SU-DHL-6 (cell line): ENCODE measurements at regions not wholly inside any gene's neighbourhood (a gene's known extent, or its start where the extent isn't known, plus 50 kb on each side); places are given as distances from the start of the nearest gene placed in this dataset.

Experiments used
- CTCF ChIP-seq: fragments of 200-600 bp; sonication (generic); IDR thresholded peaks from one replicate; pipeline ENCODE4 v1.5.1; 2017; ENCODE audit warnings: antibody characterized with exemption, mild to moderate bottlenecking, low read length, moderate library complexity; ENCODE audit not compliant: insufficient read depth, poor library complexity, severe bottlenecking
- EZH2phosphoT487 ChIP-seq: fragments of 200-600 bp; sonication (generic), shearing (Covaris generic); conservative IDR thresholded peaks from 2 replicates; pipeline ENCODE4 v1.6.1; 2018; ENCODE audit warnings: mild to moderate bottlenecking, antibody characterized with exemption, low read length, moderate library complexity, mixed read lengths

GRCh38 chr1:173410794-173411236 lies 66.3 kb upstream of the PRDX6 start:
- TF ChIP-seq CTCF = no peak
- no peak for TF ChIP-seq EZH2phosphoT487
